ENCODE measurements at regions not wholly inside any gene's neighbourhood (a gene's known extent, or its start where the extent isn't known, plus 50 kb on each side); places are given as distances from the start of the nearest gene placed in this dataset.

- H3K4me1 ChIP-seq (ENCODE audit: control insufficient read depth, insufficient read depth, low read length), result no peaks in the 10 kb centered on the region
- no peak overlapping the region for H3K27ac ChIP-seq (ENCODE audit: extremely low read depth, low read depth, low read length)
- CTCF ChIA-PET, result interaction anchor here (0.6 to 5.6 kb wide), 7 partner anchors 24 to 336 kb away, joined by 3 to 46 read pairs (median 4); no protein-coding TSS in a partner anchor
- no peaks in the 10 kb centered on the region for H3K36me3 ChIP-seq (ENCODE audit: control insufficient read depth in 2 of 2, insufficient read depth in 1 of 2, low read length in 2 of 2)
- H3K9me3 ChIP-seq (ENCODE audit: control insufficient read depth, insufficient read depth, low read depth, low read length), result no peaks in the 10 kb centered on the region
- no peak for TF ChIP-seq KLF16 (tag by site-specific recombination; IDR thresholded peaks at IDR 0.05)
- TF ChIP-seq MZF1 (tag by site-specific recombination; IDR thresholded peaks at IDR 0.05; ENCODE audit: borderline replicate concordance), result no peak
- TF ChIP-seq ZBTB6 (tag by site-specific recombination; IDR thresholded peaks at IDR 0.05), result no peak
- no peak for TF ChIP-seq ZNF449 (tag by site-specific recombination; IDR thresholded peaks at IDR 0.05)
- no peak for TF ChIP-seq YY1 (tag by site-specific recombination; IDR thresholded peaks at IDR 0.05)
- no peak for TF ChIP-seq ZNF48 (tag by site-specific recombination; IDR thresholded peaks at IDR 0.05)
- no peak for TF ChIP-seq ZNF23 (tag by site-specific recombination; IDR thresholded peaks at IDR 0.05; ENCODE audit: borderline replicate concordance)
- TF ChIP-seq ZNF76 (tag by site-specific recombination; IDR thresholded peaks at IDR 0.05; ENCODE audit: borderline replicate concordance, low read depth), result no peak
- TF ChIP-seq ATF2 (tag by site-specific recombination; IDR thresholded peaks at IDR 0.05; ENCODE audit: low read depth), result no peak
- POLR2A ChIA-PET, result no interaction called here
- no peak overlapping the region for H3K4me3 ChIP-seq (ENCODE audit: low read depth, low read length)
These were observed 62.4 kb upstream of the BMAL1 start for GRCh38 chr11:13215149-13215548.

- Histone ChIP-seq H3K9me3 (ENCODE audit: control insufficient read depth, insufficient read depth, low read depth, low read length) (no peaks in the 10 kb centered on the region), H3K36me3 (ENCODE audit: control insufficient read depth in 2 of 2, insufficient read depth in 1 of 2, low read length in 2 of 2) (no peaks in the 10 kb centered on the region), H3K4me3 (ENCODE audit: low read depth, low read length) (peak overlapping the region; percentile 14), H3K4me1 (ENCODE audit: control insufficient read depth, insufficient read depth, low read length) (no peaks in the 10 kb centered on the region), H3K27ac (ENCODE audit: extremely low read depth, low read depth, low read length) (no peak overlapping the region)
- ChIA-PET POLR2A (interaction anchor here (0.5 to 1.4 kb wide), 3 partner anchors 45 to 631 kb away, joined by 3 to 5 read pairs (median 5); partner anchors contain the start of gene BTBD10), CTCF (interaction anchor here (0.6 to 5.6 kb wide), 11 partner anchors 23 to 681 kb away, joined by 3 to 46 read pairs (median 3); no protein-coding TSS in a partner anchor)
- TF ChIP-seq ZNF311 (tag by site-specific recombination; IDR thresholded peaks at IDR 0.05; ENCODE audit: borderline replicate concordance) (no peak), ZNF184 (tag by site-specific recombination; IDR thresholded peaks at IDR 0.05) (peak; percentile 12; the same call in 1 of the 2 replicates), ZNF660 (tag by site-specific recombination; IDR thresholded peaks at IDR 0.05) (no peak; the same call in 1 of the 2 replicates), KLF10 (tag by site-specific recombination; IDR thresholded peaks at IDR 0.05) (no peak), ZNF416 (tag by site-specific recombination; IDR thresholded peaks at IDR 0.05) (no peak), ZNF174 (tag by site-specific recombination; IDR thresholded peaks at IDR 0.05) (no peak), ZNF600 (tag by site-specific recombination; IDR thresholded peaks at IDR 0.05) (peak; percentile 83), BCL6B (tag by site-specific recombination; IDR thresholded peaks at IDR 0.05) (no peak), ZNF146 (tag by site-specific recombination; IDR thresholded peaks at IDR 0.05) (no peak), ZNF677 (tag by site-specific recombination; IDR thresholded peaks at IDR 0.05) (no peak), ZNF449 (tag by site-specific recombination; IDR thresholded peaks at IDR 0.05) (peak; percentile 63; the same call in 1 of the 2 replicates), ZNF596 (tag by site-specific recombination; IDR thresholded peaks at IDR 0.05) (no peak), ZNF843 (tag by site-specific recombination; IDR thresholded peaks at IDR 0.05) (no peak), ZBTB26 (tag by site-specific recombination; optimal IDR thresholded peaks at IDR 0.05) (no peak), ZNF510 (tag by site-specific recombination; IDR thresholded peaks at IDR 0.05; ENCODE audit: insufficient replicate concordance) (no peak), ZFHX2 (tag by site-specific recombination; conservative IDR thresholded peaks at IDR 0.05) (peak; percentile 57), ZNF366 (tag by site-specific recombination; conservative IDR thresholded peaks at IDR 0.05) (peak; percentile 55)
These were observed 61.4 kb upstream of the BMAL1 start for GRCh38 chr11:13216019-13216710.

Data from HEK293 (cell line).